Endothelial cell of umbilical vein (primary cell): ENCODE measurements at regions not wholly inside any gene's neighbourhood (a gene's known extent, or its start where the extent isn't known, plus 50 kb on each side); places are given as distances from the start of the nearest gene placed in this dataset.

Experiments
- BruUV-seq: library from RNA; stranded (reverse); fragments of 400-500 nt; replicated peaks from 2 replicates; lab custom pipeline; 2021; lab: Mats Ljungman, UMichigan
- CTCF ChIA-PET: fragments of 300-600, 350-600 bp; sonication (Branson Sonifier 250); formaldehyde crosslinking; loops from one replicate; lab custom pipeline; 2021; ENCODE audit warnings: antibody characterized with exemption, inconsistent platforms; lab: Charles Lee
- POLR2A ChIA-PET: fragments of 300-600, 350-600 bp; sonication (Branson Sonifier 250); formaldehyde crosslinking; loops from one replicate; lab custom pipeline; 2021; ENCODE audit warnings: antibody characterized with exemption, inconsistent platforms; lab: Charles Lee
- DNase-seq: peaks from one replicate; pipeline ENCODE4 v3.0.0-alpha.2; 2011; ENCODE audit warnings: low read depth, low spot score
- FAIRE-seq: peaks from 2 replicates; lab custom pipeline; 2011; peaks lifted over from hg19 to GRCh38; lab: Jason Lieb, UNC
- H2AFZ ChIP-seq: 2 replicates; pipeline ENCODE4 v1.6.0; 2012; ENCODE audit warnings: low read depth, low read length, control low read depth, inconsistent platforms
- H3K27ac ChIP-seq: 2 replicates; pipeline ENCODE4 v1.5.1; 2011; ENCODE audit warnings: low read depth, mild to moderate bottlenecking, control low read depth, low read length, moderate library complexity; ENCODE audit not compliant: insufficient read depth
- H3K27me3 ChIP-seq, 2 experiments: 2 replicates each; pipeline versions ENCODE4 v1.6.0 to v1.6.1; 2011; ENCODE audit warnings: low read length in 2 of 2, mixed read lengths in 1 of 2; ENCODE audit not compliant: control insufficient read depth in 2 of 2, insufficient read depth in 2 of 2
- H3K36me3 ChIP-seq, 2 experiments: 2 replicates in 1 of 2; 3 replicates in 1 of 2; pipeline ENCODE4 v1.5.1; 2011; ENCODE audit warnings: low read length in 2 of 2, mild to moderate bottlenecking in 1 of 2, moderate library complexity in 1 of 2; ENCODE audit not compliant: control insufficient read depth in 2 of 2, insufficient read depth in 2 of 2; ENCODE audit errors: extremely low read depth in 1 of 2
- H3K4me1 ChIP-seq: 3 replicates; pipeline ENCODE4 v1.5.1; 2011; ENCODE audit warnings: mild to moderate bottlenecking, low read length; ENCODE audit not compliant: control insufficient read depth, insufficient read depth; ENCODE audit errors: extremely low read depth
- H3K4me2 ChIP-seq: 2 replicates; pipeline ENCODE4 v1.6.1; 2011; ENCODE audit warnings: low read length, control low read depth, mixed read lengths; ENCODE audit not compliant: insufficient read depth
- H3K4me3 ChIP-seq, 3 experiments: fragments of 200-600 bp in 1 of 3; sonication (generic), shearing (Covaris generic) in 1 of 3; replicated peaks in 1 of 3; 2 replicates each; pipeline ENCODE4 v1.5.1; 2011 to 2016; ENCODE audit warnings: control low read depth in 3 of 3, low read length in 3 of 3, mild to moderate bottlenecking in 2 of 3, inconsistent platforms in 1 of 3, low read depth in 1 of 3, moderate library complexity in 1 of 3; ENCODE audit not compliant: insufficient read depth in 1 of 3
- H3K79me2 ChIP-seq: 2 replicates; pipeline ENCODE4 v1.6.0; 2012; ENCODE audit warnings: low read length, inconsistent platforms; ENCODE audit not compliant: control insufficient read depth, insufficient read depth
- H3K9ac ChIP-seq: replicated peaks from 2 replicates; pipeline ENCODE3; 2011; ENCODE audit warnings: low read length, control low read depth; ENCODE audit not compliant: insufficient read depth; ENCODE audit errors: extremely low read depth
- H3K9me1 ChIP-seq: replicated peaks from 3 replicates; pipeline ENCODE4 v1.6.0; 2011; ENCODE audit warnings: mild to moderate bottlenecking, low read length; ENCODE audit not compliant: control insufficient read depth, insufficient read depth; ENCODE audit errors: extremely low read depth
- H3K9me3 ChIP-seq: replicated peaks from 2 replicates; pipeline ENCODE4 v1.5.1; 2012; ENCODE audit warnings: low read length, inconsistent platforms; ENCODE audit not compliant: control insufficient read depth, insufficient read depth
- H4K20me1 ChIP-seq: replicated peaks from 2 replicates; pipeline ENCODE3; 2011; ENCODE audit warnings: mild to moderate bottlenecking, low read length; ENCODE audit not compliant: control insufficient read depth, insufficient read depth; ENCODE audit errors: extremely low read depth
- EZH2 ChIP-seq: IDR thresholded peaks from 2 replicates; pipeline ENCODE4 v1.6.1; 2012; ENCODE audit warnings: borderline replicate concordance, low read depth, mild to moderate bottlenecking, moderate library complexity, low read length, inconsistent platforms; ENCODE audit not compliant: severe bottlenecking
- FOS ChIP-seq: IDR thresholded peaks from 2 replicates; pipeline ENCODE4 v1.6.1; 2011; ENCODE audit warnings: mild to moderate bottlenecking, low read length, moderate library complexity, borderline replicate concordance; ENCODE audit not compliant: insufficient read depth
- GATA2 ChIP-seq: IDR thresholded peaks from 2 replicates; pipeline ENCODE4 v1.7.0; 2011; ENCODE audit warnings: low read depth, mild to moderate bottlenecking, moderate library complexity, mixed read lengths, low read length; ENCODE audit not compliant: insufficient read length, insufficient read depth
- JUN ChIP-seq: IDR thresholded peaks from 2 replicates; pipeline ENCODE4 v1.6.1; 2011; ENCODE audit warnings: borderline replicate concordance, low read depth; ENCODE audit not compliant: insufficient read length, insufficient read depth
- MYC ChIP-seq: IDR thresholded peaks from one replicate; pipeline ENCODE4 v1.6.1; 2011; ENCODE audit warnings: mild to moderate bottlenecking, low read depth, low read length
- POLR2A ChIP-seq: IDR thresholded peaks from 2 replicates; pipeline ENCODE4 v1.6.1; 2012; ENCODE audit warnings: low read depth, mild to moderate bottlenecking, control low read depth, low read length
- POLR2AphosphoS5 ChIP-seq: IDR thresholded peaks from 2 replicates; pipeline ENCODE4 v1.6.1; 2012; ENCODE audit warnings: low read depth, mild to moderate bottlenecking, control low read depth, low read length, moderate library complexity; ENCODE audit not compliant: insufficient read depth
- dilution Hi-C: fragments of 300-500 bp; cut with MboI; formaldehyde crosslinking; loops from one replicate; pipeline ENCODE4 v1.15.0; 2019; ENCODE audit warnings: low sequenced_read_pairs; ENCODE audit not compliant: extremely low pct_ligation_motif_present
- intact Hi-C: fragments of 100-400 bp; cut with micrococcal nuclease; formaldehyde crosslinking; loops from one replicate; pipeline ENCODE4 v1.10.0; 2022
- TF ChIP-seq, protein P1 (sequence below): IDR thresholded peaks from 2 replicates; pipeline ENCODE4 v1.6.1; 2011; ENCODE audit not compliant: insufficient read depth, insufficient read length
- TF ChIP-seq, protein P2 (sequence below), 2 donors: IDR thresholded peaks; 1 replicate in 1 of 2; 2 replicates in 1 of 2; pipeline ENCODE4 v1.5.1; 2011; ENCODE audit warnings: low read length in 2 of 2, mild to moderate bottlenecking in 2 of 2, moderate library complexity in 2 of 2, control low read depth in 1 of 2, inconsistent platforms in 1 of 2, low read depth in 1 of 2; ENCODE audit not compliant: insufficient read depth in 1 of 2; ENCODE audit errors: extremely low read depth in 1 of 2

DNA sequence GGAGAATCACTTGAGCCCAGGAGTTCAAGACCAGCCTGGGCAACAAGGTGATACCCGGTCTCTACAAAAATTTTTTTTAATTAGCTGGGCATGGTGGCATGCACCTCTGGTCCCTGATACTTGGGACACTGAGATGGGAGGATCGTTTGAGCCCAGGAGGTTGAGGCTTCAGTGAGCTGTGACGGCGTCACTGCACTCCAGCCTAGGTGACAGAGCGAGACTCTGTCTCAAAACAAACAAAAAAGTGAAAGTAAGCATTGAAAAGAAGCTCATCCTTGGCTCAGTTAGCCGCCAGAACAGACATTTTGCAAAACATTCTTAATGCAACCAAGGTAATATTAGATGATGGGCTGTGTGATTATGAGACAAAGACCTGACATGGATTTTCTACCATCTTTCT lies 223.3 kb upstream of the VCX3A start:
- no peak overlapping the region for H2AFZ ChIP-seq
- no peaks in the 10 kb centered on the region for H3K27me3 ChIP-seq
- no peak overlapping the region for H3K4me3 ChIP-seq
- intact Hi-C loops = no loop called here
- TF ChIP-seq POLR2AphosphoS5 = no peak
- TF ChIP-seq JUN = no peak
- no peak for TF ChIP-seq FOS
- TF ChIP-seq EZH2 = no peak
- TF ChIP-seq, protein P1, sequence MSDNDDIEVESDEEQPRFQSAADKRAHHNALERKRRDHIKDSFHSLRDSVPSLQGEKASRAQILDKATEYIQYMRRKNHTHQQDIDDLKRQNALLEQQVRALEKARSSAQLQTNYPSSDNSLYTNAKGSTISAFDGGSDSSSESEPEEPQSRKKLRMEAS = no peak
- no peaks in the 10 kb centered on the region for H3K4me1 ChIP-seq
- BruUV-seq = no TSS peak
- no peaks in the 10 kb centered on the region for H3K36me3 ChIP-seq
- FAIRE-seq (no peak), DNase-seq (no peak)
- H4K20me1 ChIP-seq = no peaks in the 10 kb centered on the region
- no peaks in the 10 kb centered on the region for H3K9me3 ChIP-seq
- H3K27ac ChIP-seq = no peak overlapping the region
- no peaks in the 10 kb centered on the region for H3K79me2 ChIP-seq
- H3K9ac ChIP-seq = no peak overlapping the region
- POLR2A ChIA-PET = no interaction called here
- H3K4me2 ChIP-seq = no peak overlapping the region
- no peaks in the 10 kb centered on the region for H3K9me1 ChIP-seq
- dilution Hi-C loops = no loop called here
- CTCF ChIA-PET = no interaction called here

DNA sequence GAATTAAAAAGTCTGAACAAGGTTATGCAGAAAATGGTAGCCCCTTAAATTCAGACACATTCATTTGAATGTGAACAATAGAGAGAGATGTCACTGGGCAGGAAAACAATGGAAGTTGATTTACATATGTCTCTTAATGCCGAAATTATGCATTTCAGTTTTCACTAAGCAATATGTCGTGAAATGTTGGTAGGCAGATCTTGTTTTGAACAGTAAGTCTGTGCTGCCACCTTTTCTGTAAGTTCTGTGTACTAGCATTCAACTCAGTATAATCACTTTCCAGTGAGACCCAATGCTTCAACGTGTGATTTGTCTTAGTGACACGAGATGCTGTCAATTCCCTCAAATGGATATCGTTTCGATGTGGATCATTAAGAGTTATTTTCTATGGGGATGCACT lies 222.7 kb upstream of the VCX3A start:
- Histone ChIP-seq H3K4me3 (no peak overlapping the region), H3K79me2 (no peaks in the 10 kb centered on the region), H4K20me1 (no peaks in the 10 kb centered on the region), H3K4me2 (no peak overlapping the region), H3K27me3 (no peaks in the 10 kb centered on the region), H3K9me1 (no peaks in the 10 kb centered on the region), H3K36me3 (no peaks in the 10 kb centered on the region), H2AFZ (no peak overlapping the region), H3K4me1 (no peaks in the 10 kb centered on the region), H3K9ac (no peak overlapping the region), H3K27ac (no peak overlapping the region), H3K9me3 (no peaks in the 10 kb centered on the region)
- intact Hi-C loops = no loop called here
- FAIRE-seq = no peak
- dilution Hi-C loops = no loop called here
- ChIA-PET CTCF (no interaction called here), POLR2A (no interaction called here)
- BruUV-seq = no TSS peak
- TF ChIP-seq EZH2 (no peak), POLR2A (no peak), GATA2 (no peak), FOS (no peak), POLR2AphosphoS5 (no peak), MYC (no peak), JUN (no peak)
- TF ChIP-seq, protein P1 = no peak
- TF ChIP-seq, protein P2, sequence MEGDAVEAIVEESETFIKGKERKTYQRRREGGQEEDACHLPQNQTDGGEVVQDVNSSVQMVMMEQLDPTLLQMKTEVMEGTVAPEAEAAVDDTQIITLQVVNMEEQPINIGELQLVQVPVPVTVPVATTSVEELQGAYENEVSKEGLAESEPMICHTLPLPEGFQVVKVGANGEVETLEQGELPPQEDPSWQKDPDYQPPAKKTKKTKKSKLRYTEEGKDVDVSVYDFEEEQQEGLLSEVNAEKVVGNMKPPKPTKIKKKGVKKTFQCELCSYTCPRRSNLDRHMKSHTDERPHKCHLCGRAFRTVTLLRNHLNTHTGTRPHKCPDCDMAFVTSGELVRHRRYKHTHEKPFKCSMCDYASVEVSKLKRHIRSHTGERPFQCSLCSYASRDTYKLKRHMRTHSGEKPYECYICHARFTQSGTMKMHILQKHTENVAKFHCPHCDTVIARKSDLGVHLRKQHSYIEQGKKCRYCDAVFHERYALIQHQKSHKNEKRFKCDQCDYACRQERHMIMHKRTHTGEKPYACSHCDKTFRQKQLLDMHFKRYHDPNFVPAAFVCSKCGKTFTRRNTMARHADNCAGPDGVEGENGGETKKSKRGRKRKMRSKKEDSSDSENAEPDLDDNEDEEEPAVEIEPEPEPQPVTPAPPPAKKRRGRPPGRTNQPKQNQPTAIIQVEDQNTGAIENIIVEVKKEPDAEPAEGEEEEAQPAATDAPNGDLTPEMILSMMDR (IDR thresholded peaks at IDR 0.05; ENCODE audit: extremely low read depth in 1 of 2, insufficient read depth in 1 of 2, low read depth in 1 of 2, low read length in 2 of 2) = no peak
- DNase-seq = no peak
